Right lobe of liver (tissue), 4 donors: ENCODE measurements at regions not wholly inside any gene's neighbourhood (a gene's known extent, or its start where the extent isn't known, plus 50 kb on each side); places are given as distances from the start of the nearest gene placed in this dataset.

Experiments used
- CTCF ChIP-seq, 4 donors: fragments of 200-600 bp in 3 of 4; fragments of 450-650 bp in 1 of 4; IDR thresholded peaks; one replicate each; pipeline versions ENCODE4 v1.5.1 to v1.8.0; 2016 to 2022; ENCODE audit warnings: antibody characterized with exemption in 4 of 4, mild to moderate bottlenecking in 2 of 4
- POLR2A ChIP-seq: fragments of 450-650 bp; IDR thresholded peaks from one replicate; pipeline ENCODE4 v1.6.1; 2017; ENCODE audit warnings: antibody characterized with exemption, mild to moderate bottlenecking
- donor health status: DM: no; HTN: no; CAD: no.
- donor health status: DM: no; HTN: no; CAD: no.
- donor health status: DM: no; HTN: yes; CAD: no.

GRCh38 chr9:80509358-80509757, 937.6 kb downstream of the TLE4 start:
- TF ChIP-seq CTCF (IDR thresholded peaks at IDR 0.05) (no peak), POLR2A (no peak)
